ENCODE measurements at regions not wholly inside any gene's neighbourhood (a gene's known extent, or its start where the extent isn't known, plus 50 kb on each side); places are given as distances from the start of the nearest gene placed in this dataset.

GRCh38 chr1:203422116-203422515 lies 53.5 kb upstream of the PRELP start:
- Mint-ChIP-seq H3K36me3 (ENCODE audit: low read depth, unreplicated experiment) (no peaks in the 10 kb centered on the region), H3K9me3 (ENCODE audit: unreplicated experiment) (no peaks in the 10 kb centered on the region), H3K27ac (ENCODE audit: unreplicated experiment) (no peak overlapping the region), H3K27me3 (ENCODE audit: unreplicated experiment) (no peaks in the 10 kb centered on the region), H3K4me3 (ENCODE audit: unreplicated experiment) (no peak overlapping the region), H3K4me1 (ENCODE audit: unreplicated experiment) (peaks cover 17% of the 10 kb centered on the region)
- no peak for TF ChIP-seq CTCF (IDR thresholded peaks at IDR 0.05; ENCODE audit: unreplicated experiment)
- no peak for DNase-seq (ENCODE audit: low spot score)

GRCh38 chr1:203422656-203423055 lies 53.0 kb upstream of the PRELP start:
- TF ChIP-seq CTCF (IDR thresholded peaks at IDR 0.05; ENCODE audit: unreplicated experiment), result no peak
- H3K27ac Mint-ChIP-seq (ENCODE audit: unreplicated experiment), result no peak overlapping the region
- H3K9me3 Mint-ChIP-seq (ENCODE audit: unreplicated experiment), result no peaks in the 10 kb centered on the region
- no peaks in the 10 kb centered on the region for H3K27me3 Mint-ChIP-seq (ENCODE audit: unreplicated experiment)
- no peaks in the 10 kb centered on the region for H3K36me3 Mint-ChIP-seq (ENCODE audit: low read depth, unreplicated experiment)
- DNase-seq (ENCODE audit: low spot score), result no peak
- no peak overlapping the region for H3K4me3 Mint-ChIP-seq (ENCODE audit: unreplicated experiment)
- peaks cover 20% of the 10 kb centered on the region for H3K4me1 Mint-ChIP-seq (ENCODE audit: unreplicated experiment)

DNA sequence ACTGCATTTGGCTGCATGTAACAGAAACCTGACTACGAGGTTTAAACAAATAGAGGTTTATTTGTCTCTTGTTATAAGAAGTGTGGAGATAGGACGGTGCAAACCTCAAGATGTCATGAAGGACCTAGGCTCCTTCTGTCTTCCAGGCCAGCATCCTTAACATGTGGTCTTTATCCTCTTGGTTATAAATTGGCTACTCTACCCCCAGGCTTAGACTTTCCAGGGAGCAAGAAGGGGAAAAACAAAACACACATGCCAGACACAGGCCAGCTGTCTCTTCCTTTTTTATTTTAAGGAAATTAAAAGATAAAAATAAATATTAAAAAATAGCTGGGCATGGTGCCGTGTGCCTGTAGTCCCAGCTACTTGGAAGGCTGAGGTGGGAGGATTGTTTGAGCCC lies 51.3 kb upstream of the PRELP start:
- no peak overlapping the region for H3K4me3 Mint-ChIP-seq (ENCODE audit: unreplicated experiment)
- no peak for TF ChIP-seq CTCF (IDR thresholded peaks at IDR 0.05; ENCODE audit: unreplicated experiment)
- peaks cover 20% of the 10 kb centered on the region for H3K4me1 Mint-ChIP-seq (ENCODE audit: unreplicated experiment)
- H3K27ac Mint-ChIP-seq (ENCODE audit: unreplicated experiment), result no peak overlapping the region
- no peaks in the 10 kb centered on the region for H3K9me3 Mint-ChIP-seq (ENCODE audit: unreplicated experiment)
- H3K27me3 Mint-ChIP-seq (ENCODE audit: unreplicated experiment), result no peaks in the 10 kb centered on the region
- DNase-seq (ENCODE audit: low spot score), result no peak
- no peaks in the 10 kb centered on the region for H3K36me3 Mint-ChIP-seq (ENCODE audit: low read depth, unreplicated experiment)

- no peak for TF ChIP-seq CTCF (IDR thresholded peaks at IDR 0.05; ENCODE audit: unreplicated experiment)
- Mint-ChIP-seq H3K36me3 (ENCODE audit: low read depth, unreplicated experiment) (no peaks in the 10 kb centered on the region), H3K27ac (ENCODE audit: unreplicated experiment) (no peak overlapping the region), H3K4me3 (ENCODE audit: unreplicated experiment) (no peak overlapping the region), H3K4me1 (ENCODE audit: unreplicated experiment) (peaks cover 20% of the 10 kb centered on the region), H3K27me3 (ENCODE audit: unreplicated experiment) (no peaks in the 10 kb centered on the region), H3K9me3 (ENCODE audit: unreplicated experiment) (no peaks in the 10 kb centered on the region)
- DNase-seq (ENCODE audit: low spot score), result no peak
These were observed 50.5 kb upstream of the PRELP start for GRCh38 chr1:203424861-203425662.

- peaks cover 20% of the 10 kb centered on the region for H3K4me1 Mint-ChIP-seq (ENCODE audit: unreplicated experiment)
- H3K9me3 Mint-ChIP-seq (ENCODE audit: unreplicated experiment), result no peaks in the 10 kb centered on the region
- no peak for DNase-seq (ENCODE audit: low spot score)
- no peak for TF ChIP-seq CTCF (IDR thresholded peaks at IDR 0.05; ENCODE audit: unreplicated experiment)
- H3K27ac Mint-ChIP-seq (ENCODE audit: unreplicated experiment), result peak overlapping the region; percentile 36
- H3K36me3 Mint-ChIP-seq (ENCODE audit: low read depth, unreplicated experiment), result no peaks in the 10 kb centered on the region
- no peak overlapping the region for H3K4me3 Mint-ChIP-seq (ENCODE audit: unreplicated experiment)
- no peaks in the 10 kb centered on the region for H3K27me3 Mint-ChIP-seq (ENCODE audit: unreplicated experiment)
These were observed 50.0 kb upstream of the PRELP start for GRCh38 chr1:203425663-203425975.

Data from endothelial cell (in vitro differentiated cells).